ENCODE measurements at regions not wholly inside any gene's neighbourhood (a gene's known extent, or its start where the extent isn't known, plus 50 kb on each side); places are given as distances from the start of the nearest gene placed in this dataset.

DNA sequence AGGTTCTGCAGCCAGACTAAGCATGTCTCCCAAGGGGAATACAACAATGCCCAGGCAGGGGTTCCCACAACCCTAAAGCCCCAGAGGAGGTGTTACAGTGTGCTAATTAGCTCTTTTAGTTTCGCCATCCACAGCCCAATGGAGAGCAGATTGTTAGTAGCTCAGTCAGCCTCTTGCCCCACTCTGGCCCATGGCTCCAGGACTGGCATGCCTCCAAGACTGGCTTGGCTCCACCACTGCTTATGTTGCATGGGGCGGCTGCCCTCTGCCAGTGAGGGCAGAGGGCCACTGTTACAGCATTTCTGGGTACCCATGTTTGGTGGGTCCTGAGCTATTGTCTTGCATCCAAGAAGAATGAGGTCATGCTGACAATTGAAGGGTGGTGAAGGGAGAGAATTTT is 231.1 kb upstream of the MDFIC2 start:
- TF ChIP-seq, protein P1, sequence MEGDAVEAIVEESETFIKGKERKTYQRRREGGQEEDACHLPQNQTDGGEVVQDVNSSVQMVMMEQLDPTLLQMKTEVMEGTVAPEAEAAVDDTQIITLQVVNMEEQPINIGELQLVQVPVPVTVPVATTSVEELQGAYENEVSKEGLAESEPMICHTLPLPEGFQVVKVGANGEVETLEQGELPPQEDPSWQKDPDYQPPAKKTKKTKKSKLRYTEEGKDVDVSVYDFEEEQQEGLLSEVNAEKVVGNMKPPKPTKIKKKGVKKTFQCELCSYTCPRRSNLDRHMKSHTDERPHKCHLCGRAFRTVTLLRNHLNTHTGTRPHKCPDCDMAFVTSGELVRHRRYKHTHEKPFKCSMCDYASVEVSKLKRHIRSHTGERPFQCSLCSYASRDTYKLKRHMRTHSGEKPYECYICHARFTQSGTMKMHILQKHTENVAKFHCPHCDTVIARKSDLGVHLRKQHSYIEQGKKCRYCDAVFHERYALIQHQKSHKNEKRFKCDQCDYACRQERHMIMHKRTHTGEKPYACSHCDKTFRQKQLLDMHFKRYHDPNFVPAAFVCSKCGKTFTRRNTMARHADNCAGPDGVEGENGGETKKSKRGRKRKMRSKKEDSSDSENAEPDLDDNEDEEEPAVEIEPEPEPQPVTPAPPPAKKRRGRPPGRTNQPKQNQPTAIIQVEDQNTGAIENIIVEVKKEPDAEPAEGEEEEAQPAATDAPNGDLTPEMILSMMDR (IDR thresholded peaks at IDR 0.05; ENCODE audit: low read depth, low read length) = no peak
- no peak for TF ChIP-seq POLR2A (IDR thresholded peaks at IDR 0.05; ENCODE audit: extremely low read depth, insufficient read length)
- TF ChIP-seq MYC (IDR thresholded peaks at IDR 0.05; ENCODE audit: low read depth, low read length) = no peak
- TF ChIP-seq, protein P2, sequence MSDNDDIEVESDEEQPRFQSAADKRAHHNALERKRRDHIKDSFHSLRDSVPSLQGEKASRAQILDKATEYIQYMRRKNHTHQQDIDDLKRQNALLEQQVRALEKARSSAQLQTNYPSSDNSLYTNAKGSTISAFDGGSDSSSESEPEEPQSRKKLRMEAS (IDR thresholded peaks at IDR 0.05; ENCODE audit: low read depth, low read length) = no peak

Measured in NB4 (cell line).